ENCODE measurements at regions not wholly inside any gene's neighbourhood (a gene's known extent, or its start where the extent isn't known, plus 50 kb on each side); places are given as distances from the start of the nearest gene placed in this dataset.

- Histone ChIP-seq H4K20me1 (ENCODE audit: control insufficient read depth, insufficient read depth, low read depth, low read length) (no peaks in the 10 kb centered on the region), H3K4me3 (ENCODE audit: low read length) (no peak overlapping the region), H3F3A (ENCODE audit: control insufficient read depth, insufficient read depth) (no peaks in the 10 kb centered on the region), H3K4me2 (ENCODE audit: low read length) (no peak overlapping the region), H3K27ac (ENCODE audit: low read depth, low read length) (no peak overlapping the region), H3K4me1 (ENCODE audit: control insufficient read depth, low read length) (no peaks in the 10 kb centered on the region), H3K27me3 (ENCODE audit: control insufficient read depth, low read length) (no peaks in the 10 kb centered on the region), H3K36me3 (ENCODE audit: control insufficient read depth, low read length) (no peaks in the 10 kb centered on the region), H3K9me3 (ENCODE audit: control insufficient read depth, insufficient read depth, low read length) (no peaks in the 10 kb centered on the region), H3K79me2 (ENCODE audit: control insufficient read depth, low read length) (no peaks in the 10 kb centered on the region), H3K9me2 (replicated peaks; ENCODE audit: control insufficient read depth, low read length) (no peaks in the 10 kb centered on the region)
- TF ChIP-seq EZH2phosphoT487 (IDR thresholded peaks at IDR 0.05; ENCODE audit: borderline replicate concordance, low read length) = no peak
- no peak for TF ChIP-seq CTCF (IDR thresholded peaks at IDR 0.05; ENCODE audit: low read depth, low read length, poor library complexity, severe bottlenecking)
Observed at GRCh38 chr3:164476631-164477030, 601.7 kb downstream of the SI start.

GRCh38 chr3:164470471-164470870, 607.8 kb downstream of the SI start:
- no peaks in the 10 kb centered on the region for H3K4me1 ChIP-seq (ENCODE audit: control insufficient read depth, low read length)
- H3K27ac ChIP-seq (ENCODE audit: low read depth, low read length) = no peak overlapping the region
- H3K79me2 ChIP-seq (ENCODE audit: control insufficient read depth, low read length) = no peaks in the 10 kb centered on the region
- no peaks in the 10 kb centered on the region for H4K20me1 ChIP-seq (ENCODE audit: control insufficient read depth, insufficient read depth, low read depth, low read length)
- H3K4me3 ChIP-seq (ENCODE audit: low read length) = no peak overlapping the region
- no peaks in the 10 kb centered on the region for H3K27me3 ChIP-seq (ENCODE audit: control insufficient read depth, low read length)
- no peak overlapping the region for H3K4me2 ChIP-seq (ENCODE audit: low read length)
- no peaks in the 10 kb centered on the region for H3K36me3 ChIP-seq (ENCODE audit: control insufficient read depth, low read length)
- no peaks in the 10 kb centered on the region for H3F3A ChIP-seq (ENCODE audit: control insufficient read depth, insufficient read depth)
- H3K9me3 ChIP-seq (ENCODE audit: control insufficient read depth, insufficient read depth, low read length) = no peaks in the 10 kb centered on the region; the same call in 1 of the 2 replicates
- no peaks in the 10 kb centered on the region for H3K9me2 ChIP-seq (replicated peaks; ENCODE audit: control insufficient read depth, low read length)
- TF ChIP-seq CTCF (IDR thresholded peaks at IDR 0.05; ENCODE audit: low read depth, low read length, poor library complexity, severe bottlenecking) = no peak
- TF ChIP-seq EZH2phosphoT487 (IDR thresholded peaks at IDR 0.05; ENCODE audit: borderline replicate concordance, low read length) = no peak

GRCh38 chr3:164468055-164468454, 610.2 kb downstream of the SI start:
- Histone ChIP-seq H3K9me2 (replicated peaks; ENCODE audit: control insufficient read depth, low read length) (no peaks in the 10 kb centered on the region), H3K79me2 (ENCODE audit: control insufficient read depth, low read length) (no peaks in the 10 kb centered on the region), H3K4me3 (ENCODE audit: low read length) (no peak overlapping the region), H3F3A (ENCODE audit: control insufficient read depth, insufficient read depth) (no peaks in the 10 kb centered on the region), H4K20me1 (ENCODE audit: control insufficient read depth, insufficient read depth, low read depth, low read length) (no peaks in the 10 kb centered on the region), H3K4me1 (ENCODE audit: control insufficient read depth, low read length) (no peaks in the 10 kb centered on the region), H3K27me3 (ENCODE audit: control insufficient read depth, low read length) (no peaks in the 10 kb centered on the region), H3K4me2 (ENCODE audit: low read length) (no peak overlapping the region), H3K9me3 (ENCODE audit: control insufficient read depth, insufficient read depth, low read length) (no peaks in the 10 kb centered on the region; the same call in 1 of the 2 replicates), H3K27ac (ENCODE audit: low read depth, low read length) (no peak overlapping the region), H3K36me3 (ENCODE audit: control insufficient read depth, low read length) (no peaks in the 10 kb centered on the region)
- TF ChIP-seq CTCF (IDR thresholded peaks at IDR 0.05; ENCODE audit: low read depth, low read length, poor library complexity, severe bottlenecking) (no peak), EZH2phosphoT487 (IDR thresholded peaks at IDR 0.05; ENCODE audit: borderline replicate concordance, low read length) (no peak)

GRCh38 chr3:164467007-164467406, 611.3 kb downstream of the SI start:
- H3K4me2 ChIP-seq (ENCODE audit: low read length) = no peak overlapping the region
- H4K20me1 ChIP-seq (ENCODE audit: control insufficient read depth, insufficient read depth, low read depth, low read length) = no peaks in the 10 kb centered on the region
- TF ChIP-seq EZH2phosphoT487 (IDR thresholded peaks at IDR 0.05; ENCODE audit: borderline replicate concordance, low read length) = no peak
- no peak for TF ChIP-seq CTCF (IDR thresholded peaks at IDR 0.05; ENCODE audit: low read depth, low read length, poor library complexity, severe bottlenecking)
- H3K36me3 ChIP-seq (ENCODE audit: control insufficient read depth, low read length) = no peaks in the 10 kb centered on the region
- no peak overlapping the region for H3K27ac ChIP-seq (ENCODE audit: low read depth, low read length)
- no peaks in the 10 kb centered on the region for H3K4me1 ChIP-seq (ENCODE audit: control insufficient read depth, low read length)
- H3K79me2 ChIP-seq (ENCODE audit: control insufficient read depth, low read length) = no peaks in the 10 kb centered on the region
- H3K9me3 ChIP-seq (ENCODE audit: control insufficient read depth, insufficient read depth, low read length) = no peaks in the 10 kb centered on the region; the same call in 1 of the 2 replicates
- H3K4me3 ChIP-seq (ENCODE audit: low read length) = no peak overlapping the region
- H3K9me2 ChIP-seq (replicated peaks; ENCODE audit: control insufficient read depth, low read length) = no peaks in the 10 kb centered on the region
- no peaks in the 10 kb centered on the region for H3K27me3 ChIP-seq (ENCODE audit: control insufficient read depth, low read length)
- no peaks in the 10 kb centered on the region for H3F3A ChIP-seq (ENCODE audit: control insufficient read depth, insufficient read depth)

Data from DOHH2 (cell line).